ENCODE measurements at regions not wholly inside any gene's neighbourhood (a gene's known extent, or its start where the extent isn't known, plus 50 kb on each side); places are given as distances from the start of the nearest gene placed in this dataset.

DNA sequence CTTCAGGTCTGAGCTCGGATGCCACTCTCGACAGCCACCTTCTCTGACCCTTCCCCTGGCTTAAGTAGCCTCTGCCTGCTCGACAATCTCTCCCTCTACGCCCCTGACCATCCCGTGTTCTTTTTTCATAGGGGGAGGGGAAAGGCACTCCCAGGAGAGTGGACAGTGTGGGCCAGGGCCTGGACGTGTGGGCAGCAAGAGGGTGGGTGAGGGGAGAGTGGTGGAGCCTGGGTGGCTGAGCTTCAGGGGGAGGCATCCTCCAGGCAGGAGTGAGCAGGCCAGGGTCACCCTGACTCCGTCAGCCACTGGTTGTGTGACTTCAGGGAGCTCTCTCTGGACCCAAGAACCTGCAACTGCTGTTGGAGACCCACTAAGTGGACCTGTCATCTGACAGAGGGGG lies 92.7 kb downstream of the CEBPB start:
- TF ChIP-seq, protein P1, sequence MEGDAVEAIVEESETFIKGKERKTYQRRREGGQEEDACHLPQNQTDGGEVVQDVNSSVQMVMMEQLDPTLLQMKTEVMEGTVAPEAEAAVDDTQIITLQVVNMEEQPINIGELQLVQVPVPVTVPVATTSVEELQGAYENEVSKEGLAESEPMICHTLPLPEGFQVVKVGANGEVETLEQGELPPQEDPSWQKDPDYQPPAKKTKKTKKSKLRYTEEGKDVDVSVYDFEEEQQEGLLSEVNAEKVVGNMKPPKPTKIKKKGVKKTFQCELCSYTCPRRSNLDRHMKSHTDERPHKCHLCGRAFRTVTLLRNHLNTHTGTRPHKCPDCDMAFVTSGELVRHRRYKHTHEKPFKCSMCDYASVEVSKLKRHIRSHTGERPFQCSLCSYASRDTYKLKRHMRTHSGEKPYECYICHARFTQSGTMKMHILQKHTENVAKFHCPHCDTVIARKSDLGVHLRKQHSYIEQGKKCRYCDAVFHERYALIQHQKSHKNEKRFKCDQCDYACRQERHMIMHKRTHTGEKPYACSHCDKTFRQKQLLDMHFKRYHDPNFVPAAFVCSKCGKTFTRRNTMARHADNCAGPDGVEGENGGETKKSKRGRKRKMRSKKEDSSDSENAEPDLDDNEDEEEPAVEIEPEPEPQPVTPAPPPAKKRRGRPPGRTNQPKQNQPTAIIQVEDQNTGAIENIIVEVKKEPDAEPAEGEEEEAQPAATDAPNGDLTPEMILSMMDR (IDR thresholded peaks at IDR 0.05): no peak
- no peak for TF ChIP-seq POLR2A (IDR thresholded peaks at IDR 0.05)
- TF ChIP-seq POLR2AphosphoS5 (IDR thresholded peaks at IDR 0.05): no peak

Measured in breast epithelium (tissue), 3 donors.